ENCODE measurements at regions not wholly inside any gene's neighbourhood (a gene's known extent, or its start where the extent isn't known, plus 50 kb on each side); places are given as distances from the start of the nearest gene placed in this dataset.

DNA sequence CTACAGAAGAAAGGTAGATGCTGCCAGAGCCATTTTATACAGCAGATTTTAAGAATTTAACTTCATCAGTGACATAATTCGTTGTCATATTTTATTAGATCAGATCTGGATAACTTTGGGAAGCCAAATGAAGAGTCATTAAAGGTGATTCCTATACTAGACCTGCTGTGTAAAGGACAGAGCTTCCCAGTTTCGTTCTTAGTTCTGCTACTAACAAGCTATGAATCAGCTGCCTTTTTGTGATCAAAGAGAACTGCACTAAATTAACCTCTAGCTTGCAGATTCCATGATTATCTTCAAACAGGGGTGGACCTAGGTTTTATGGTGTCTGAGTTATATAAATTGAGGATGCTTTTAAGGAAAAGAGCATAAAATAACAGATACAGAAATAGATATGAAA, 926.5 kb upstream of the ACVR2A start:
- Histone ChIP-seq H3K4me3 (ENCODE audit: low read depth, low read length) (no peak overlapping the region), H3K36me3 (ENCODE audit: control insufficient read depth, insufficient read depth, low read length) (no peaks in the 10 kb centered on the region), H3K27me3 (ENCODE audit: control insufficient read depth, insufficient read depth, low read length) (no peaks in the 10 kb centered on the region)
- DNase-seq (ENCODE audit: low read depth) (no peak), FAIRE-seq (no peak)
- no peak for TF ChIP-seq CTCF (IDR thresholded peaks at IDR 0.05; ENCODE audit: insufficient read depth, low read length, severe bottlenecking)

DNA sequence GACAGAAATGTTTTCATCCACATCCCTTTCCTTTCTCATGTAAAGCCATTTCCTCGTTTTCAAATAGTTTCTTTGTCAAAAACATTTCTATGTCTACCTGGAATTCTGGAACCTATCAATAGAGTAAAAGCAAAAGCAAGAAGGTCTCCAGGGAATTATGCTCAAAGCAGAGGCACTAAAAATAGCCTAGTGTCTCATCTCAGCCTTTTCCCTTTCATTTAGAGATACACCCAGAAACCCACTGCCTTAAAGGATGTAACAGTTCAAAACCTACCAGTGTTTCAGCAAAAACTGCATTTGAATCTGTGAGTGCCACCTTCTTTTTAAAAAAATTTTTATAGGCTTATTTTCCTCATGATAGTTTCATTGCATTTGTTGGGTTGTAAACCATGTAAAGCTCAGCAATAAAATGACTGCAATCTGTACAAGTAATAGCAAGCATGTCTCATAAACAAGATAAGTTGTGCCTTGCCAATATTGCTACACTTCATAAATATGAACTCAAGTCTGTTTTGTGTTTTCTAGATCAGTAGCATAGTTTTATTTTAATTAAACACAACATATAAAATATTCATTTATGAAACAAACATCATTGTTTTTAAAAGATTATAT, 927.3 kb upstream of the ACVR2A start:
- no peaks in the 10 kb centered on the region for H3K27me3 ChIP-seq (ENCODE audit: control insufficient read depth, insufficient read depth, low read length)
- no peak for DNase-seq (ENCODE audit: low read depth)
- no peak for TF ChIP-seq CTCF (IDR thresholded peaks at IDR 0.05; ENCODE audit: insufficient read depth, low read length, severe bottlenecking)
- H3K4me3 ChIP-seq (ENCODE audit: low read depth, low read length) = no peak overlapping the region
- no peaks in the 10 kb centered on the region for H3K36me3 ChIP-seq (ENCODE audit: control insufficient read depth, insufficient read depth, low read length)
- FAIRE-seq = no peak

DNA sequence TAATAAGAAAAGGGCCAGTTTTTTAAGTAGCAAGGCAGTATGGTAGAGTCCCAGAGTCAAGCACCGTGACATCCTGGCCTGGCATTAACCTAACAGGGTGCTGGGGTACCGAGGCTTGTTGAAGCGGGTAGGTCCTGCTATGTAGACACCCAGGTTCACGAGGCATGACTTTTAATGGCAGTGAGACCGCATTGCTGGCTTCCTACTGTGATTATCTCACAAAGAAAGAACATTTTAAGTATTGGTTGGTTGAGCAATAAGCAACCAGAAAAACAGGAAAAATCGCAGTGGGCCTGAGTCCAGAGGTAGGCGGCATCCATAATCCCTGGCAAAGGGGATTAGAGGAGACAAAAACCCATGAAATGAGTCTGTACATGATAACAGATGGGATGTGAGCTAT, 927.9 kb upstream of the ACVR2A start:
- H3K4me3 ChIP-seq (ENCODE audit: low read depth, low read length) = no peak overlapping the region
- FAIRE-seq (no peak), DNase-seq (ENCODE audit: low read depth) (peak; percentile 44)
- no peaks in the 10 kb centered on the region for H3K36me3 ChIP-seq (ENCODE audit: control insufficient read depth, insufficient read depth, low read length)
- no peaks in the 10 kb centered on the region for H3K27me3 ChIP-seq (ENCODE audit: control insufficient read depth, insufficient read depth, low read length)
- TF ChIP-seq CTCF (IDR thresholded peaks at IDR 0.05; ENCODE audit: insufficient read depth, low read length, severe bottlenecking) = no peak

- FAIRE-seq (no peak), DNase-seq (ENCODE audit: low read depth) (no peak)
- Histone ChIP-seq H3K27me3 (ENCODE audit: control insufficient read depth, insufficient read depth, low read length) (no peaks in the 10 kb centered on the region), H3K36me3 (ENCODE audit: control insufficient read depth, insufficient read depth, low read length) (no peaks in the 10 kb centered on the region), H3K4me3 (ENCODE audit: low read depth, low read length) (no peak overlapping the region)
- TF ChIP-seq CTCF (IDR thresholded peaks at IDR 0.05; ENCODE audit: insufficient read depth, low read length, severe bottlenecking) = no peak
Measured at GRCh38 chr2:146913476-146913875, 931.4 kb upstream of the ACVR2A start.

DNA sequence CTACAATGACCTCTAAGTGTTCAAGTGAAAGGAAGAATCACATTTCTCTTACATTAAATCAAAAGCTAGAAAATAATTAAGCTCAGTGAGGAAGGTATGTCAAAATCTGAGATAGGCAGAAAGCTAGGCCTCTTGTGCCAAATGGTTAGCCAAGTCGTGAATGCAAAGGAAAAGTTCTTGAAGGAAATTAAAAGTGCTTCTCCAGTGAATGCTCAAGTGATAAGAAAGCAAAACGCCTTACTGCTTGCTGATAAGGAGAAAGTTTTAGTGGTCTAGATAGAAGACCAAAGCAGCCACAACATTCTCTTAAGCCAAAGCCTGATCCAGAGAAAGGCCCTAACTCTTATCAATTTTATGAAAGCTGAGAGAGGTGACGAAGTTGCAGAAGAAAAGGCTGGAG, 932.3 kb upstream of the ACVR2A start:
- DNase-seq (ENCODE audit: low read depth) (no peak), FAIRE-seq (no peak)
- no peaks in the 10 kb centered on the region for H3K36me3 ChIP-seq (ENCODE audit: control insufficient read depth, insufficient read depth, low read length)
- no peak for TF ChIP-seq CTCF (IDR thresholded peaks at IDR 0.05; ENCODE audit: insufficient read depth, low read length, severe bottlenecking)
- H3K4me3 ChIP-seq (ENCODE audit: low read depth, low read length) = no peak overlapping the region
- no peaks in the 10 kb centered on the region for H3K27me3 ChIP-seq (ENCODE audit: control insufficient read depth, insufficient read depth, low read length)

- H3K36me3 ChIP-seq (ENCODE audit: control insufficient read depth, insufficient read depth, low read length) = no peaks in the 10 kb centered on the region
- H3K4me3 ChIP-seq (ENCODE audit: low read depth, low read length) = no peak overlapping the region
- no peak for FAIRE-seq
- H3K27me3 ChIP-seq (ENCODE audit: control insufficient read depth, insufficient read depth, low read length) = no peaks in the 10 kb centered on the region
- no peak for DNase-seq (ENCODE audit: low read depth)
- TF ChIP-seq CTCF (IDR thresholded peaks at IDR 0.05; ENCODE audit: insufficient read depth, low read length, severe bottlenecking) = no peak
Measured at GRCh38 chr2:146908776-146909175, 936.1 kb upstream of the ACVR2A start.

Data from bronchial epithelial cell (primary cell).